Suprapubic skin (tissue), 3 donors: ENCODE measurements at regions not wholly inside any gene's neighbourhood (a gene's known extent, or its start where the extent isn't known, plus 50 kb on each side); places are given as distances from the start of the nearest gene placed in this dataset.

Experiments
- EP300 ChIP-seq: sonication (generic); formaldehyde crosslinking; IDR thresholded peaks from one replicate; pipeline ENCODE4 v1.6.1; 2017; ENCODE audit warnings: antibody characterized with exemption
- POLR2A ChIP-seq, 2 donors: fragments of 450-650 bp; IDR thresholded peaks; one replicate each; pipeline ENCODE4 v1.6.1; 2017; ENCODE audit warnings: antibody characterized with exemption in 2 of 2, mild to moderate bottlenecking in 2 of 2, moderate library complexity in 2 of 2
- TF ChIP-seq, protein P1 (sequence below), 2 donors: fragments of 200-600 bp in 1 of 2; fragments of 450-650 bp in 1 of 2; sonication (generic) in 1 of 2; IDR thresholded peaks; one replicate each; pipeline ENCODE4 v1.5.1; 2016 to 2019; ENCODE audit warnings: antibody characterized with exemption in 2 of 2, mild to moderate bottlenecking in 1 of 2, moderate library complexity in 1 of 2

DNA sequence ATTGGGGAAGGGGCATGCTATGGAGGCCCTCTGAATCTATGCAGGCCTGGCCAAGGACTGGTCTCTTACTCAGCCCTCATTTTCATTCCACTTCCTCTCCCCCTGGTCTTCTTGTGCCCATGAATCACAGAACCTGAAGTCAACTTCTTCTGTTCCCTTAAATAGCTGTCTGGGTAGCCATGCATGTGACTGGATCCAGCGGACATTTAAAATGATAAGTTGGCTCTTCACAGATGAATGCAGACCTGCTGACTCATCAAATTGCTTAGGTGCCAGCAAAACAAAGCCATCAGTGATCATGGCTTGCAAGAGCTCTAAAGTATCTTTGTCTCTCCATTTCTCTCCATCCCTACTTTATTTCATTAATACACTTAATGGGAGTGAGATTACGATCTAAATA lies 90.1 kb upstream of the CADPS start:
- TF ChIP-seq EP300, result no peak
- TF ChIP-seq, protein P1, sequence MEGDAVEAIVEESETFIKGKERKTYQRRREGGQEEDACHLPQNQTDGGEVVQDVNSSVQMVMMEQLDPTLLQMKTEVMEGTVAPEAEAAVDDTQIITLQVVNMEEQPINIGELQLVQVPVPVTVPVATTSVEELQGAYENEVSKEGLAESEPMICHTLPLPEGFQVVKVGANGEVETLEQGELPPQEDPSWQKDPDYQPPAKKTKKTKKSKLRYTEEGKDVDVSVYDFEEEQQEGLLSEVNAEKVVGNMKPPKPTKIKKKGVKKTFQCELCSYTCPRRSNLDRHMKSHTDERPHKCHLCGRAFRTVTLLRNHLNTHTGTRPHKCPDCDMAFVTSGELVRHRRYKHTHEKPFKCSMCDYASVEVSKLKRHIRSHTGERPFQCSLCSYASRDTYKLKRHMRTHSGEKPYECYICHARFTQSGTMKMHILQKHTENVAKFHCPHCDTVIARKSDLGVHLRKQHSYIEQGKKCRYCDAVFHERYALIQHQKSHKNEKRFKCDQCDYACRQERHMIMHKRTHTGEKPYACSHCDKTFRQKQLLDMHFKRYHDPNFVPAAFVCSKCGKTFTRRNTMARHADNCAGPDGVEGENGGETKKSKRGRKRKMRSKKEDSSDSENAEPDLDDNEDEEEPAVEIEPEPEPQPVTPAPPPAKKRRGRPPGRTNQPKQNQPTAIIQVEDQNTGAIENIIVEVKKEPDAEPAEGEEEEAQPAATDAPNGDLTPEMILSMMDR (IDR thresholded peaks at IDR 0.05), result no peak
- no peak for TF ChIP-seq POLR2A (IDR thresholded peaks at IDR 0.05)
